ENCODE measurements at regions not wholly inside any gene's neighbourhood (a gene's known extent, or its start where the extent isn't known, plus 50 kb on each side); places are given as distances from the start of the nearest gene placed in this dataset.
A peak's percentile ranks its signal among the peaks of the same experiment; 100 is the strongest.

DNA sequence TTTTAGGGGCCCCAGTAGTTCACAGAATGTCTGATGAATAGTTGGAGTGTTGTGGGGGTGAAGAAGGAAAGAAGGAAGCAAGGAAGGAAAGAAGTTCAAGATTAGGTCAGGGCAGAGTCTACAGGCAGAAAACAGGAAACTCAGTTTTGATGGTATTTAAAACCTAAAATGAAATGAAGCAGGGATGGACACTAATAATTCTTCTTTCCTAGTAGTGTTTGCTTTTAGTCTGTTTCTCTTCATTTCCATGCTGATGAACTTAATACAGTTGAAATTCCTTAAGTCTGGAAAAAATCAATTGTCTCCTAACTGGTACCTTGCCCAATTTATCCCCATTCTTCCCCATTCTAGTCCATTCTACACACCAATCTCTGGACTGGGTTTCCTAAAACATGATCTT, 59.0 kb upstream of the GSAP start:
- intact Hi-C loops (cut with DNase I), result no loop called here

DNA sequence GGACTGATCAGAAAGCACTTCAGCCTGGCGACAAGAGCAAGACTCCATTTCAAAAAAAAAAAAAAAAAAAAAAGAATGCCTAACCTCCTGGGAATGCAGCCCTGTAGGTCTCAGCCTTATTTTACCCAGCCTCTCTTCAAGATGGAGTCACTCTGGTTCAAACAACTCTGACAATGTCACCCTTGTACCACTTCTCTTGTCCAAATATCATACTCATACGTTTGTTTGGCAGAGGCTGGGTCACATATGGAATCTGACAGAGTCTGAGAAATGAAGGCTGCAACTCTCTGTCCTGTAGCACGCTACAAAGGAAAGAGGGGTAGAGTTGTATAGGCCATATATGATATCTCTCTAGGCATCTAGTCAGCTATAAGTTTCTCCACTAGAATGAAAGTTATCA, 58.6 kb upstream of the GSAP start:
- H3K36me3 ChIP-seq, result no peaks in the 10 kb centered on the region
- intact Hi-C loops (cut with DNase I), result no loop called here
- no peak for DNase-seq
- no peaks in the 10 kb centered on the region for H3K9me3 ChIP-seq
- TF ChIP-seq, protein P1, sequence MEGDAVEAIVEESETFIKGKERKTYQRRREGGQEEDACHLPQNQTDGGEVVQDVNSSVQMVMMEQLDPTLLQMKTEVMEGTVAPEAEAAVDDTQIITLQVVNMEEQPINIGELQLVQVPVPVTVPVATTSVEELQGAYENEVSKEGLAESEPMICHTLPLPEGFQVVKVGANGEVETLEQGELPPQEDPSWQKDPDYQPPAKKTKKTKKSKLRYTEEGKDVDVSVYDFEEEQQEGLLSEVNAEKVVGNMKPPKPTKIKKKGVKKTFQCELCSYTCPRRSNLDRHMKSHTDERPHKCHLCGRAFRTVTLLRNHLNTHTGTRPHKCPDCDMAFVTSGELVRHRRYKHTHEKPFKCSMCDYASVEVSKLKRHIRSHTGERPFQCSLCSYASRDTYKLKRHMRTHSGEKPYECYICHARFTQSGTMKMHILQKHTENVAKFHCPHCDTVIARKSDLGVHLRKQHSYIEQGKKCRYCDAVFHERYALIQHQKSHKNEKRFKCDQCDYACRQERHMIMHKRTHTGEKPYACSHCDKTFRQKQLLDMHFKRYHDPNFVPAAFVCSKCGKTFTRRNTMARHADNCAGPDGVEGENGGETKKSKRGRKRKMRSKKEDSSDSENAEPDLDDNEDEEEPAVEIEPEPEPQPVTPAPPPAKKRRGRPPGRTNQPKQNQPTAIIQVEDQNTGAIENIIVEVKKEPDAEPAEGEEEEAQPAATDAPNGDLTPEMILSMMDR (IDR thresholded peaks at IDR 0.05), result no peak
- H3K27ac ChIP-seq, result no peak overlapping the region
- H3K4me3 ChIP-seq, result no peak overlapping the region
- no peaks in the 10 kb centered on the region for H3K27me3 ChIP-seq
- peaks cover 6% of the 10 kb centered on the region for H3K4me1 ChIP-seq
- ATAC-seq, result no peak

More for the DNA sequence above, 59.0 kb upstream of the GSAP start:
- Histone ChIP-seq H3K4me1 (peaks cover 10% of the 10 kb centered on the region), H3K9me3 (no peaks in the 10 kb centered on the region), H3K36me3 (no peaks in the 10 kb centered on the region), H3K27ac (no peak overlapping the region), H3K27me3 (no peaks in the 10 kb centered on the region), H3K4me3 (no peak overlapping the region)
- ATAC-seq (no peak), DNase-seq (no peak)
- TF ChIP-seq, protein P1 (IDR thresholded peaks at IDR 0.05), result no peak

DNA sequence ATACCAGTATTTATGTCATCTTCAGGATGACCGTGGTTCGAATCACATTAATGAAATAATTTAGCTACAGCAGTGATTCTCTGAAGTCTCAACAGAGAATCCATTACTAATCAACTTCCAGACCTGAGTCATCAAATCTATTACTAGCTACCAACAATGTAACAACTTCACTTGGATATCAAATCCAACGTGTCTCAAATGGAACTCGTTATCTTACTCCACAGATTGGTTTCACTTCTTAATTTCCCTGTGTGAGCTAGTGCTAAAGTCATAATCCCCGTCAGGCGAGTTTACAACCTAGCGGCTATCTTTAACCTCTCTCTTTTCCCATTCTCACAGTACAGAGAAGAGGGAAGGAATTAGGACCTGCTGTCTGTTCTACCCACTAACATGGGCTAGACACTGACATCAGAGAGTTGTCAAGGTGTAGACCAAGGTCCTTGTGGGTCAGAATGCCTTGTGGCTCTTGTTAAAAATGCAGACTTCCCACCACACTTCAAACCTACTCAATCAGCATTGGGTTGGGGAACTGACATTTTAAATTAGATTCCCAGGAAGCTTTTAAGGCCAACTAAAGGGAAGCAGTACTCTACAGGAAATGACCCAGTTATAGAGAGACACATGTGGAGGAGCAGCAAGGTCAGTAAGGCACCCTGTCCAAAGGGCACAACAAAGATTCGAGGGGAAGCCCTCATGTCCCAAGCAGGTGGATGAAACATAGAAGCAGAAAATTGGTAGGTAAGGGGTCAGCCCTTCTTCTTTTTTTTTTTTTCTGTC, 57.3 kb upstream of the GSAP start:
- peak; percentile 78 for ATAC-seq
- Histone ChIP-seq H3K4me3 (no peak overlapping the region), H3K27ac (peak overlapping the region; percentile 27), H3K4me1 (no peaks in the 10 kb centered on the region), H3K27me3 (no peaks in the 10 kb centered on the region), H3K36me3 (no peaks in the 10 kb centered on the region), H3K9me3 (no peaks in the 10 kb centered on the region)
- DNase-seq, result no peak
- TF ChIP-seq, protein P1 (IDR thresholded peaks at IDR 0.05), result no peak
- intact Hi-C loops (cut with DNase I), result no loop called here

DNA sequence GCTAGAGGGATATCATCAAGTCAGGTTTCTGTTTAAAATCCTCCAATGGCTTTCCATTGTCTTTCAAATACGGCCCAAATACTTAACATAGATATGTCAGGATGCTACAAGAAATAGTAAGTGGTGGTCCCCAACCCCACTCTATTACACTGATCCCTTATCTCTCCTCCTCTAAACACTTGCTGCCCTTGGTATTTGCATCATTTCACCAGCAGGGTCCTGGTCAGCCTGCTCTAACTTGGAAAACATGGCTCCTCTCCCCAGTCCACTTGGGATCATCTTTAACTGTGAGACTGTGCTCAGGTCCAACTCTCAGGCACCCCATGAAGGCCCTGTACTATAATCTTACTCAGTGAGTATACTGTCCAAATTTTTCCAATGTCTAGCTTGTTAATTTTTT, 53.8 kb upstream of the GSAP start:
- Histone ChIP-seq H3K27me3 (no peaks in the 10 kb centered on the region), H3K4me1 (no peaks in the 10 kb centered on the region), H3K9me3 (no peaks in the 10 kb centered on the region), H3K4me3 (no peak overlapping the region), H3K36me3 (no peaks in the 10 kb centered on the region), H3K27ac (no peak overlapping the region)
- TF ChIP-seq, protein P1 (IDR thresholded peaks at IDR 0.05), result no peak
- intact Hi-C loops (cut with DNase I), result no loop called here
- no peak for DNase-seq
- ATAC-seq, result no peak

DNA sequence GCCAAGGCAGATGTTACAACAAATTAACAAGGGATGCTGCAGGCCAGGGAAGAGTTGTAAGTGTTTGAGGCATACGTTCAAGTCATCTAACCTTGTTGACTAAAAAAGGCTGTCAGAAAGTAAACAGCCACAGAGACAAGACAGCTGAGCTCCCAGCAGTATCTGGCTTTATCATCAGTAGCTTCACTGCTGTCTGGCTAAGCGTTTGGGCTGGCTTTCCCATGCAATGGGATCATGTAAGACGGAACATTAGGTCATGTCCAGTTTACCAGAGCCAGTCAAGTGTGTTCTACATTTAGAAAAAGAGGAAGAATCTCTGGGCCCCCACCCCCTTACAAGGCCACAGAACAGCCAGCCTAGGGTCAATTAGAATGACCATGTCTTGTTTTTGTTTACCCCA, 51.3 kb upstream of the GSAP start:
- no peak for DNase-seq
- H3K36me3 ChIP-seq, result no peaks in the 10 kb centered on the region
- TF ChIP-seq, protein P1 (IDR thresholded peaks at IDR 0.05), result no peak
- ATAC-seq, result peak; percentile 93
- H3K27ac ChIP-seq, result peak overlapping the region; percentile 9
- no peaks in the 10 kb centered on the region for H3K27me3 ChIP-seq
- H3K4me3 ChIP-seq, result no peak overlapping the region
- H3K9me3 ChIP-seq, result no peaks in the 10 kb centered on the region
- intact Hi-C loops (cut with DNase I), result no loop called here
- H3K4me1 ChIP-seq, result no peaks in the 10 kb centered on the region

All from upper lobe of right lung (tissue), 1 donor.